Stomach smooth muscle (tissue), 2 donors: ENCODE measurements at regions not wholly inside any gene's neighbourhood (a gene's known extent, or its start where the extent isn't known, plus 50 kb on each side); places are given as distances from the start of the nearest gene placed in this dataset.

Experiments
- H3K27ac ChIP-seq: one replicate; pipeline ENCODE4 v1.7.0; 2013; ENCODE audit warnings: mild to moderate bottlenecking, low read length, inconsistent platforms
- H3K27me3 ChIP-seq, 2 donors: one replicate each; pipeline ENCODE4 v1.7.0; 2013; ENCODE audit warnings: low read length in 2 of 2; ENCODE audit not compliant: insufficient read depth in 2 of 2, control insufficient read depth in 1 of 2
- H3K36me3 ChIP-seq, 2 donors: one replicate each; pipeline ENCODE4 v1.7.0; 2013; ENCODE audit warnings: low read length in 2 of 2; ENCODE audit not compliant: control insufficient read depth in 2 of 2, insufficient read depth in 2 of 2
- H3K4me1 ChIP-seq: one replicate; pipeline ENCODE4 v1.7.0; 2013; ENCODE audit warnings: low read length; ENCODE audit not compliant: control insufficient read depth, insufficient read depth
- H3K4me3 ChIP-seq, 2 donors: one replicate each; pipeline ENCODE4 v1.7.0; 2013; ENCODE audit warnings: low read length in 2 of 2
- H3K9ac ChIP-seq, 2 donors: one replicate each; pipeline ENCODE4 v1.7.0; 2013; ENCODE audit warnings: low read length in 2 of 2, mild to moderate bottlenecking in 1 of 2
- H3K9me3 ChIP-seq, 2 donors: one replicate each; pipeline ENCODE4 v1.7.0; 2013; ENCODE audit warnings: low read length in 2 of 2; ENCODE audit not compliant: control insufficient read depth in 2 of 2
- donor health status: healthy.
- donor health status: Pancreatic carcinoma.

DNA sequence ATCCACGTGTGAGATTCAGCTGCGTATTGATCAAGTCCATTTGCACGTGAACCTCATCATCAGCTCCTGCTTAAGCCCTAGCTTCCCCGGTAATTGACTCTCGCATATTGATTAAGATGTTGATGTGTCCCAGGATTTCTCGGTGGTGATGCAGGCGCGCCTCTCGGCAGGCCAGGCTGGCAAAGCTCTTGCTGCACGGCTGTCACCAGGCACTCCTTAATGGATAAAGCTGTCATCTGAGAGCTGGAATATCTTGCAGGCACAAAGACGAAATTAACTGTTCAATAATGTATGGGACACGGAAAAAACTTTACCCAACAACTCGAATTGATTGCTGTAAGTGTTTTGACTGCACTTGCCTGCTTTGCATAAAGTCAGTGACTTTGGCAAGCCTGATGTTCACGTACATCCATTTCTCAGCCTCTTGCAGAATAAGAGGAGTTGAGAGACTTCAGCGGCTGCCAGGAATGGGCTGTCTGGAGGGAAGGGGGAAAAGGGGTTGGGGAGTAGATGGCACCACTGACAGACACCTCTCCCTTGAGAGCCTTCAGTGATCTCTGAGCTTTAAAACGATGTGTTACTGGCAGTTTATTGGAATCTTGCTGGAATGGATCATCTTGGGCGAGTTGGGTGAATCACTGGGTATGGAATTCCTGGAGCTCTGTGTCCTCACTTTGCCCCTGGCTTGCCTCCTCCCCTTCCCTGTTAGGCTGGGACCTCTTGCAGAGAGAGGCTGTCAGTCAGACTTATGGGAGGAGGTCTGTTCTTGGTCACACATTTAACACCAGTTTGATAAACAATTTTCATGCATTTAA, 650.3 kb downstream of the CCDC171 start:
- Histone ChIP-seq H3K9me3 (no peaks in the 10 kb centered on the region), H3K4me3 (peak overlapping the region; percentile 22 to 35), H3K9ac (no peak overlapping the region), H3K27me3 (no peaks in the 10 kb centered on the region), H3K27ac (peak overlapping the region; percentile 11), H3K36me3 (no peaks in the 10 kb centered on the region), H3K4me1 (peaks cover 13% of the 10 kb centered on the region)

DNA sequence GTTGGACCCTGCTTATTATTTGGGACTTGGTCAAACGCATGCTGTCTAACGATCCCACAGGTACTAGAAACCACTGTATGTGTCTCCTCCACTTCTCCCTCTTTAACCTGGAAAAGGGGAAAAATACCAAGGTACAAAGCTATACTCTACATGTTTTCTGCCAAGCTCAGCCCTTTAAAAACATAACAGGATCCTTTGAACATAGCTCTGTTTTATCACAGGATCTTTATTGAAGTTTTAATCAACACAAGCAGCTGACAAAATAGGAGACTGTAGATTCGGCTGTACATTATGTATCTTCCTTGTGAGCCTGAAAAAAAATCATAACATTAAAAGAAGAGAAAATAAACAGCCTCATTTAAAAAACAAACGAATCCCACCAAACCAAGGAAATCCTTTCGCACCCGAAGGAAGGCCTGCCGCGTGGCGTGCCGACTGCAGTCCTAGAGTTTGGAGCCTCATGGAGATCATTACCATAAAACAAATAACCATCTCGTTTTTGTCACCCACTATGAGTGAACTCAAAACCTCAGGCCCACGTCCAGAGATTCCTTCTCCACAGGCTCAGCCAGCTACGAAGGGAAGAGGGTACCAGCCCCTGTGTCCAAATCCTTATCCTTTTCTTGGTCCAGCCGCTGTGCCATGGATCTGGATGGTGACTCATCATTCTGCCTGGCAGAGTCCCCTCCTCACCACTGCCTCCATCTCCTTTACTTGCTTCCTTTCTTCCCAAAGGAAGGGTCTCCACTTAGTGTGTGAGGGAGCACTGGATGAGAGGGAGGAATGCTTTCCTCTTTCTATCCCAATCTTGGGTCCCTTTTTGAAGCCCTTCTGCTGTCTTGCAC, 651.1 kb downstream of the CCDC171 start:
- H3K27ac ChIP-seq: peak overlapping the region; percentile 11
- H3K36me3 ChIP-seq: no peaks in the 10 kb centered on the region
- H3K4me1 ChIP-seq: peaks cover 13% of the 10 kb centered on the region

DNA sequence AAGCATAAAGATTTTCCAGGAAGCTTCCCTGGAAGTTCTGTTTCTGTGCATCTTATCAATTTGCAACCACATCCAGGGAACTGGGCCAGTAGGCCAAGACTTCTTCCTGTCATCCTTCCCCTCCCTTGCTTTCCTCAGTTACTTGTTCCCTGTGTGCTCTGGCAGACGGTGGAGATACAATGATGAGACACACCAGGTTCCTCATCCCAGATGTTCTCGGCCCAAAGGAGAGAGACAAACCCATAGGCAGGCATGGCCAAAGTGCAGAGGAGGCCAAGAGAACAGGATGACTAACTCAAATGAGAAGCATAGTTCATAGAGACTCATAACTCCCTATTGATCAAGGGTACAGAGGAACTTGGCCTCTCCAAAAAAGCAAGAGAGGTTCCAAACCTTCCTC, 652.6 kb downstream of the CCDC171 start:
- Histone ChIP-seq H3K9me3 (no peaks in the 10 kb centered on the region), H3K4me3 (no peak overlapping the region), H3K36me3 (no peaks in the 10 kb centered on the region), H3K4me1 (peaks cover 13% of the 10 kb centered on the region), H3K9ac (no peak overlapping the region), H3K27me3 (no peaks in the 10 kb centered on the region), H3K27ac (no peak overlapping the region)

More for the DNA sequence above, 651.1 kb downstream of the CCDC171 start:
- Histone ChIP-seq H3K27me3 (no peaks in the 10 kb centered on the region), H3K4me3 (no peak overlapping the region), H3K9ac (no peak overlapping the region), H3K9me3 (no peaks in the 10 kb centered on the region)

DNA sequence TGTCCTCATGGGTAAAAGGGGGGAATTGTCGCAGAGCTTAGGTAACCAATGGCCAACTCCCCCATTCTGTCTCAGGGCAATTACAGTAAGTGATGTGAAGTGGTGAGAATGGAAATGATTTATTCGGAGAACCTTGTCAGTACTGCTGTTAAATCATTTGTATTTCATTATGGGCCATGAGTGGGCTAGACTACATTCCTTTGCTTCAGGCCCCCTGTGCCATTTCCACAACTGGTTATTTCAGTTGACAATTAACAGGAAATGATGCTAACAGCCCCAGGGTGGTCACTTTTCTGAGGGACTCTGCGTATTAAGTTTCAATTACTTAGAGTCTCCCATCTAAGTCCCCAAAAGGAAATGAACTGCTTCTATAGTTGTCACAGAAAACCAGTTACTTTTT, 653.7 kb downstream of the CCDC171 start:
- Histone ChIP-seq H3K9me3 (no peaks in the 10 kb centered on the region), H3K4me1 (peaks cover 13% of the 10 kb centered on the region), H3K27ac (no peak overlapping the region), H3K36me3 (no peaks in the 10 kb centered on the region), H3K27me3 (no peaks in the 10 kb centered on the region), H3K4me3 (no peak overlapping the region), H3K9ac (no peak overlapping the region)

DNA sequence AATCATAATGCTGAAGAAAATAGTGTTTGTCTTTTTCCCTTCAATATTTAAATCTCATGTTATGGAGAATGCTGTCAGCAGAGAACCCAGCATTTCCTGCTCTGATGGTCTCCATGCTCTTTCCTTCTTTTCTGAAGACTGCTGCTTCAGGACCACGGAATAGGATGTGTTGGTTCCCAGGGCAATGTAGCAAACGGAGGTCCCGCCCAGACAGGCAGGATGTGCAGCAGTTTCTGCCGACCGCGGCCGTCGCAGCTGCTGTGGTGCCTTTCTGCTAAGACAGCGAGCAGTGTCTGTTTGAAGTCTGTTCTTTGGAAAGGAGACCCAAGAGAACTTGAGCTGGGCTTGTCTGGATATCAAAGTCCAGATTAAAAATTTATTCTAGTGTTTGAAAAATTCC, 654.3 kb downstream of the CCDC171 start:
- H3K9me3 ChIP-seq: no peaks in the 10 kb centered on the region
- H3K9ac ChIP-seq: peak overlapping the region; percentile 14 to 31
- H3K4me3 ChIP-seq: peak overlapping the region in 1 of 2 donors; percentile 24
- H3K27me3 ChIP-seq: no peaks in the 10 kb centered on the region
- no peaks in the 10 kb centered on the region for H3K36me3 ChIP-seq
- peaks cover 9% of the 10 kb centered on the region for H3K4me1 ChIP-seq
- no peak overlapping the region for H3K27ac ChIP-seq

DNA sequence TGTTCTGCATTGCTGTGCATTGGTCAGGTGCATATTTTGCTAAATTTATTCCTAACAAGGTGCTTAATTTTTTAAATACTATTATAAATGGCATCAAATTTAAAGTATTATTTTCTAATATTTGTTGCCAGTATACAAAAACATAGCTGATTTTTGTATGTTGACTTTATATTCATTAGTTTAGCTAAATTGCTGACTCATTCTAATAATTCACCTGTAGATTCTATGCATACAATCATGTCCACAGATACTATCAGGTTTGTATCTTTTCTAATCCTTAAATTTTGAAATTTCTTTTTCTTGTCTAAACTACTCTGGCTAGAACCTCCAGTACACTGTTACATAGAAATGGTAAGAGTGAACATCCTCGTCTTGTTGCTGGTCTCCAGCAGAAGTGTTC, 657.6 kb downstream of the CCDC171 start:
- Histone ChIP-seq H3K27ac (no peak overlapping the region), H3K9ac (no peak overlapping the region), H3K27me3 (no peaks in the 10 kb centered on the region), H3K4me3 (no peak overlapping the region), H3K4me1 (peaks cover 17% of the 10 kb centered on the region), H3K36me3 (no peaks in the 10 kb centered on the region), H3K9me3 (no peaks in the 10 kb centered on the region)

DNA sequence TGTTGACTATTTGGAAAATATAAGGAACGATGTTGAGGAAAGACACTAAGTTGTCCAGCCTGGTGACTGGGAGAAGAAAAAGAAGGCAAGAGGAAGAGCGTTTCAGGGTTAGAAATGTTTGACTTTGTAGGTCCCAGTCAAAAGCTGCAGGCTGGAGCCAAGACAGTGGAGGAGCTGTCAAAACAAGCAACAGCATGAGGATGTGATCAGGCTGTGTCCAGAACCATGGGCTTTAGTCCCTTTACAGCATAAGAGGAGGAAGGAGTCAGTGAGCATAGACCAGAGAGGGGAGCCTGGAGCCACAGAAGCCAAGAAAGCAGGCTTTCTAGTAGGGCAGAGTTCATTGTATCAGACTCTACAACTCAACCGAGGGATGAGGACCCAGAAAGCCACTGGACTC, 658.5 kb downstream of the BNC2 start:
- no peaks in the 10 kb centered on the region for H3K36me3 ChIP-seq
- H3K9ac ChIP-seq: no peak overlapping the region
- no peaks in the 10 kb centered on the region for H3K9me3 ChIP-seq
- H3K27me3 ChIP-seq: no peaks in the 10 kb centered on the region
- H3K4me3 ChIP-seq: no peak overlapping the region
- H3K27ac ChIP-seq: no peak overlapping the region
- peaks cover 17% of the 10 kb centered on the region for H3K4me1 ChIP-seq

DNA sequence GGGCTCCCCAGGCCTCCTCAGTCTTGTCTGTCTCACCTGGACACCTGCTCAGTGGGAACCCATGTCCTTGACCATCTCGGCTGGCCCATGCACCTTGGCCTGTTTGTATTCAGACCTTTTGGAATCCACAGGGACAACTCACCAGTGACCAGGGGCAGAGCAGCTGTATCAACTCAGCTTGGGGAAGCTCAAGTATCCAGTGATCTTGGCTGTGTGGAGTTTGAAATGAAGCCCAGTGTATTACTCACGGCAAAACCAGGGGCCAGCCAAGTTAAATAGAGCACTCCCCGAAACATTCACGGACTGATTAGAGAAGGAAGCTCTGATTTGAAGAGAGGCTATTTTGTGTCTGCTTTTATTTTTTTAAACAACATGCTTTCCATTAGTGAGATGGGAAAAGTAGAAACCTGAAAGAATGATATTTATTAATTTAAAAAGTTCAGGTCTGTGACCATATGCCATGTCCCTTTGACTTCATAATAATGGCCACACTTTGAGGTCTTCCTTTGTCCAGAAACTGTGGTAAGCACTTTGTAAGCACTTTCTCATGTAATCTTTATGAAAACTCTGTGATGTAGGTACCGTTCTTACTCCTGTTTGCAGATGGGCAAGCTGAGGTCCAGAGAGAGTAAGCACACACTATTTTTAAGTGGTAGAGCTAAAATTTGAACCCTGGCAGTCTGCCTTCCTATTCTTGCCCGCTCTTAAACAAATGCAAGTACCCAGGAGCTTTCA, 656.5 kb downstream of the BNC2 start:
- peak overlapping the region; percentile 6 for H3K27ac ChIP-seq
- no peaks in the 10 kb centered on the region for H3K36me3 ChIP-seq
- no peaks in the 10 kb centered on the region for H3K27me3 ChIP-seq
- H3K9ac ChIP-seq: no peak overlapping the region
- H3K9me3 ChIP-seq: no peaks in the 10 kb centered on the region
- peaks cover 24% of the 10 kb centered on the region for H3K4me1 ChIP-seq
- H3K4me3 ChIP-seq: no peak overlapping the region

DNA sequence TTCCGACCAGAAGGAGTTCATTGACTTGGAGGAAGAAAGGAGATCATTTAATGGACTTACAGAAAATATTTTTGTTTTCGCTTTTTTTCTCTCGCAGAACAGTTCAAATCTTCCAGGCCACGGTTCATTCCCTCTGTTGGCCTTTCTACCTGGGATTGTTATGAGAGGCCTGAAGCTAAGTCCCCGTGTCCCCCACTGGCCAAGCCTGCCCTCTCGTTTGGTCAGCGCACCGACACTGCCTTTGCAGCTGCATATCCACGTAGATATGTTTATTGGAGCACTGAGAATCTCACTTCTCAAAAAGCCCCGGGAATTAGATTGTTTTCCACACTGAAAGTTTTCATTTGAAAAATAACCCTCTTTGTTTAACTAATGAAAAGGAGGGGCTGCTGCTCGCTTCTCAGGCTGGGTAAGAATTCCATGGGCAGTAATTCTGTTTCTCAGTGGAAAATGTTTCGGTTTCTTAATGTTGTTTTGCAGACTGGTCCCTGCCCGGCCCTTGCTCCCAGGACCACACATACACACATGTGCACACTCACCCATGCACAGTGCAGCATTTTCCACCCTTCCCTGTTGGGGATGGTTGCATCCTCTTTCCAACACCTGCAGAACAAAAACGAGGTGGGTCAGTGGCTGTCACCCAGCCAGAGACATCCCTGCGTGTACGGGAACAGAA, 655.7 kb downstream of the BNC2 start:
- Histone ChIP-seq H3K9me3 (no peaks in the 10 kb centered on the region), H3K36me3 (no peaks in the 10 kb centered on the region), H3K27ac (no peak overlapping the region), H3K27me3 (no peaks in the 10 kb centered on the region), H3K4me3 (peak overlapping the region; percentile 5 to 40), H3K9ac (peak overlapping the region in 1 of 2 donors; percentile 24), H3K4me1 (peaks cover 24% of the 10 kb centered on the region)

DNA sequence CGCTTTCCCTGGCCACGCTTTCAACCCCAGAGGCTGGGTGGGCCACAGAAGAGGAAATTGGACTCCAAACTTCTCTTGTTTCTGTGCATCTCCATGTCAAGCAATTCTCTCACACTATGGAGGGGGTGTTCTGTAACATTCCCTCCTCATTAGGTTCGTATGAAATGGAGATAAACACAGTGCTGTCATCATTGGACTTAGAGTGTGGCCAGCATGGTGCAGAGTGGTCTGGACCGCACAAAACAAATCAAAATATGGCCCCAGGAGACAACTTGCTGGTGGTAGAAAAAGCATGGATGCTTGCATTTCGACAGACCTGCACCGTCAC, 655.2 kb downstream of the BNC2 start:
- H3K9me3 ChIP-seq: no peaks in the 10 kb centered on the region
- H3K4me3 ChIP-seq: peak overlapping the region; percentile 5 to 40

More for the DNA sequence above, 655.2 kb downstream of the BNC2 start:
- Histone ChIP-seq H3K36me3 (no peaks in the 10 kb centered on the region), H3K27ac (no peak overlapping the region), H3K4me1 (peaks cover 24% of the 10 kb centered on the region), H3K9ac (no peak overlapping the region), H3K27me3 (no peaks in the 10 kb centered on the region)
